Urinary bladder (tissue), 3 donors: ENCODE measurements at regions not wholly inside any gene's neighbourhood (a gene's known extent, or its start where the extent isn't known, plus 50 kb on each side); places are given as distances from the start of the nearest gene placed in this dataset.

ENCODE experiments used
- DNase-seq: peaks from one replicate; pipeline ENCODE4 v3.0.0-alpha.2; 2015; ENCODE audit errors: extremely low spot score
- H3K27ac ChIP-seq: one replicate; pipeline ENCODE4 v1.5.1; 2013; ENCODE audit warnings: low read depth, mild to moderate bottlenecking, moderate library complexity
- H3K36me3 ChIP-seq: one replicate; pipeline ENCODE4 v1.6.1; 2013; ENCODE audit warnings: mild to moderate bottlenecking, moderate library complexity; ENCODE audit not compliant: insufficient read depth
- H3K4me1 ChIP-seq: one replicate; pipeline ENCODE4 v1.6.1; 2013; ENCODE audit warnings: mild to moderate bottlenecking, moderate library complexity; ENCODE audit not compliant: insufficient read depth
- H3K4me3 ChIP-seq: one replicate; pipeline ENCODE4 v1.5.1; 2013; ENCODE audit warnings: low read depth, low read length
- WGBS: extraction: QIAGEN DNeasy Blood & Tissue Kit; methylation state at CpG from one replicate; pipeline ENCODE4 v1.1.7; 2013; 5-methylcytosine and 5-hydroxymethylcytosine counted together
- donor health status: healthy with polysubstance abuse.
- donor health status: healthy.

GRCh38 chr3:155001289-155002010 is 78.7 kb upstream of the MME start:
- WGBS, result 74% methylated on average over 7 of the region's 7 CpGs
- no peak for DNase-seq
- Histone ChIP-seq H3K27ac (no peak overlapping the region), H3K4me3 (no peak overlapping the region), H3K36me3 (no peaks in the 10 kb centered on the region), H3K4me1 (no peaks in the 10 kb centered on the region)

DNA sequence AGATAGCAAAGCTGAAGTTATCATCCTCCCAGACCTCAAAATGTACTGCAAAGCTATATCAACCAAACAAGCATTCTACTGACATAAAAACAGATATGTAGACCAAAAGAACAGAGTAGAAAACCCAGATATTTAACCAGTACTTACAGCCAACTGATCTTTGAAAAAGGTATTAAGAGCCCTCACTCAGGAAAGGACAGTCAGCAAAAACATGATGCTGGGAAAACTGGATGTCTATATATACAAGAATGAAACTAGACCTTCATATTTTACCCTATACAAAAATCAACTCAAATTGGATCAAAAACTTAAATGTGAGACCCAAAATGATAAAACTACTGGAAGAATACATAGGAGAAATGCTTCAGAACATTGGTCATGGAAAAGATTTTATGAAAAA is 87.5 kb upstream of the MME start:
- Histone ChIP-seq H3K4me1 (no peaks in the 10 kb centered on the region), H3K36me3 (no peaks in the 10 kb centered on the region), H3K27ac (no peak overlapping the region), H3K4me3 (no peak overlapping the region)
- no peak for DNase-seq

- no peak for DNase-seq
- Histone ChIP-seq H3K4me1 (no peaks in the 10 kb centered on the region), H3K4me3 (no peak overlapping the region), H3K27ac (no peak overlapping the region), H3K36me3 (no peaks in the 10 kb centered on the region)
Measured at GRCh38 chr3:154990543-154990942, 89.6 kb upstream of the MME start.

DNA sequence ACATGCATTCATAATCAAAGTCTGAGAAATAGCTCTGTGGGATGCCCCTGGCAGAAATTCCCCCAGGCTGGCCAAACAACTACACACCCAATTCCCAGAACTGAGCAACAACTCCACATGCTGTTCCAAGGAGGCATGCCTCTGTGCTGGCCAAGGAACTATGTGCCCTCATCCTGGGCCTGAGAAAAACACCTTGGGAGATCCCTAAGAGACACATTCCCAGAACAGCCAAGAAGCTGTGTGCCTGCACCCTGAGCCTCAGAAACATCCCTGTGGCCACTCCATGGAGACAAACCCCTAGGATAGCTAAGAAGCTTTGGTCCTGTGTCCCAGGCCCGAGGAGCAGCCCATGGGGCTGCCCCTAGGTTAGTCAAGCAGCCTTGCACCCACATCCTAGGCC is 92.3 kb upstream of the MME start:
- DNase-seq, result no peak
- Histone ChIP-seq H3K4me1 (no peaks in the 10 kb centered on the region), H3K4me3 (no peak overlapping the region), H3K27ac (no peak overlapping the region), H3K36me3 (no peaks in the 10 kb centered on the region)
- 80% methylated on average over 1 of the region's 1 CpG for WGBS

- WGBS, result 19% methylated on average over 1 of the region's 1 CpG
- no peak for DNase-seq
- Histone ChIP-seq H3K4me3 (no peak overlapping the region), H3K4me1 (no peaks in the 10 kb centered on the region), H3K27ac (no peak overlapping the region), H3K36me3 (no peaks in the 10 kb centered on the region)
Measured at GRCh38 chr3:154981664-154982063, 98.5 kb upstream of the MME start.

- H3K27ac ChIP-seq, result no peak overlapping the region
- no peaks in the 10 kb centered on the region for H3K4me1 ChIP-seq
- no peak for DNase-seq
- no peaks in the 10 kb centered on the region for H3K36me3 ChIP-seq
- H3K4me3 ChIP-seq, result no peak overlapping the region
Measured at GRCh38 chr3:154981201-154981600, 98.9 kb upstream of the MME start.

DNA sequence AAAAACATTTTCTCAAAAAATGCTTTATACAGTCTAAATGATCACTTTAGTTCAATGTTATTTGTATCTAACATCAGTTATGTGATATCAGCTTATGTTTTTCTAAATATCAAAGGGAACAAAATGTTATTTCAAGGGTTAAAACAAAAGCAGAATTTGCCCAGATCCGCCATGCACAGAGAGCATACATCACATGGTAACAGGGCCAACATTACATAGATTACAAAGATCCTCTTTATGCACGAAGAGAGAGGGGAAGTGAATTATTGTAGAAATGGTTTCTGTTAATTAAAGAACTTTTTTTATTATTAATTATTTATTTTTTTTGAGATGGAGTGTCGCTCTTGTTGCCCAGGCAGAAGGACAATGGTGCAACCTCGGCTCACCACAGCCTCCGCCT is 100.8 kb upstream of the MME start:
- H3K36me3 ChIP-seq, result no peaks in the 10 kb centered on the region
- DNase-seq, result no peak
- WGBS, result 89% methylated on average over 5 of the region's 5 CpGs
- no peak overlapping the region for H3K27ac ChIP-seq
- no peak overlapping the region for H3K4me3 ChIP-seq
- H3K4me1 ChIP-seq, result no peaks in the 10 kb centered on the region

DNA sequence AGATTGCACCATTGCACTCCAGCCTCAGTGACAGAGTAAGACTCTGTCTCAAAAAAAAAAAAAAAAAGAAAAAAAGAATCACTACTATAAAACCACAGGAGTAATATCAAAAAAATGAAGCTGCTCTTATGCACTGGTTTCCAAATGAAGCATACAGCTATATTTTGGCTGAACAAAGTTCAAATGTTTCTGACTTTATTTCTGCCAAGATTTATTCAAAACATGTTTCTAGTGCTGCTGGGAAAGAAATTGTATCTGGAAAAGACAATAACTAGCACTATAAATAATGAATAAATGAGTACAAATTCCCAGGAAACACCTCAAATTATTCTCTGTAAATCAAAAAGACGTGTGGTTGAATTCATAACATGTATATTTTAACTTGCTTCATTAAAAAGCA is 102.5 kb upstream of the MME start:
- DNase-seq, result no peak
- Histone ChIP-seq H3K4me3 (no peak overlapping the region), H3K36me3 (no peaks in the 10 kb centered on the region), H3K27ac (no peak overlapping the region), H3K4me1 (no peaks in the 10 kb centered on the region)
- WGBS, result 72% methylated on average over 1 of the region's 1 CpG

DNA sequence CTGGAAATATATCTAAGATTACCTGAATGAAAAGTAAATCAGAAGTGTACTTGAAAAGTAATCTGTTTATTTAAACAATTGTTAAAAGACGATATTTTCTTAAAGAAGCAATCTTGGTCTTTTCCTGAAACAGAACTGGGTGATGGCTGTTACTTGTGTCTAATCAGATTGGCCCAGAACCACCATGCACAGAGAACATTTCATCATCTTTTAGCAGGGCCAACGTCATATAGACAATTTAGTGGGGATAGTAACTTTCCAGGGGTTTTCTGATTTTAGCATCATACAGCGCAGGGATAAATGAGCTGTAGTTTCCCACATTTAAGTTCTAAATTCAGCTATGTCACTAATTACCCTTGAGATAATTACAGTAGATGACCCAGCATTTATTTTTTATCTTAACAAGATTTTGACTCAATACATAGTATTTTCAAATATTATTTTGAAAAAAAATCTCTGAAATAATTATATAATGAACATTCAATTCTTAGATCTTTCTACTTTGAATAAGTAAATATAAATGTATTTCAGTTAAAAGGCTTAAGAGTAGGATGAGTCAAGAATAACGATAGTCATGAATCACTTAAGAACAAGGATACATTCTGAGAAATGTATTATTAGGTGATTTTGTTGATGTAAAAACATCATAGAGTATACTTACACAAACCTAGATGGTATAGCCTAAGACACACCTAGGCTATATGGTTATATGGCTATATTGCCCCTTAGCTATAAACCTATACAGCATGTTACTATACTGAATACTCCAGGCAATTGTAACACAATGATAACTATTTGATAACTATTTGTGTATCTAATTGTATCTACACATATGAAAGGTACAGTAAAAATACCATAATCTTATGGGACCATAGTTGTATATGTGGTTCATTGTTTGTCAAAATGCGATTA is 103.8 kb upstream of the MME start:
- Histone ChIP-seq H3K27ac (no peak overlapping the region), H3K4me1 (no peaks in the 10 kb centered on the region), H3K4me3 (no peak overlapping the region), H3K36me3 (no peaks in the 10 kb centered on the region)
- WGBS, result 85% methylated on average over 5 of the region's 5 CpGs
- DNase-seq, result no peak

DNA sequence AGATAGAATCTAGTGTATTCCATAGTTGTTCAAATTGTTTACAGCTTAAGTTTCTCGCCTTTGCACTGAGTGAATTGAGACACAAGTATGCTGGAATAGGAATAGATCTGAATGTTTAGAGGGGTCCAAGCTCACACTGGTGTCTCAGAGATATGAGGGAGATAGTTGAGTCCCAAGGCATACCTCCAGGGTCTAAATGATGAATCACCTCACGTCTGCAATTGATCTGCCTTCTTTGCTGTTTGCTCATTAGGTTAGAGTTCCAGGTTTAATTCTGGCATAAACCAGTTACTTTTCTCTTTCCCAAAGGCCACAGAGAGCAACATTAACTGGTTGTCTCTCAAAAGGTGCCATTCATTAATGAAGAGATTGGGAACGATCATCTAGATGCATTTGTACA is 106.3 kb upstream of the MME start:
- no peak overlapping the region for H3K27ac ChIP-seq
- H3K4me3 ChIP-seq, result no peak overlapping the region
- no peak for DNase-seq
- no peaks in the 10 kb centered on the region for H3K4me1 ChIP-seq
- H3K36me3 ChIP-seq, result no peaks in the 10 kb centered on the region
- WGBS, result 92% methylated on average over 3 of the region's 3 CpGs

DNA sequence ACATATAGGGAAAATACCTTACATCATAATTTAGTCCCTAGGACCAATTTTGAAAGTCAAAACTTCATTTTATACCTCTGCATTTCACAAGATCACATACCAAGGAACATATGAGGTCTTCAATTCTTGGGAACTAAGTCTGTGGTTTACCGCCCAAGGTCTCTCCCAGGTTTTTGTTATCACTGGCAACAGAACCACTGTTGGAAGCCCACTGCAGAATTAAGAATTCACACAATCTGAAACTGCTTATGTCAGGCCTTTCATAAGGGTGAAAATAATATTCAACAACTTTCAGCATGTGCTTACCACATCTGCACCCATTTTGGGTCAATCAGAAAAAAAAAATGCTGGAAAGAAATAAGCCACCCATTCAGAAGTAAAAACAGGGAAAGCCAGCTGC is 107.2 kb upstream of the MME start:
- no peak for DNase-seq
- WGBS, result 96% methylated on average over 1 of the region's 1 CpG
- Histone ChIP-seq H3K36me3 (no peaks in the 10 kb centered on the region), H3K4me3 (no peak overlapping the region), H3K27ac (no peak overlapping the region), H3K4me1 (no peaks in the 10 kb centered on the region)

DNA sequence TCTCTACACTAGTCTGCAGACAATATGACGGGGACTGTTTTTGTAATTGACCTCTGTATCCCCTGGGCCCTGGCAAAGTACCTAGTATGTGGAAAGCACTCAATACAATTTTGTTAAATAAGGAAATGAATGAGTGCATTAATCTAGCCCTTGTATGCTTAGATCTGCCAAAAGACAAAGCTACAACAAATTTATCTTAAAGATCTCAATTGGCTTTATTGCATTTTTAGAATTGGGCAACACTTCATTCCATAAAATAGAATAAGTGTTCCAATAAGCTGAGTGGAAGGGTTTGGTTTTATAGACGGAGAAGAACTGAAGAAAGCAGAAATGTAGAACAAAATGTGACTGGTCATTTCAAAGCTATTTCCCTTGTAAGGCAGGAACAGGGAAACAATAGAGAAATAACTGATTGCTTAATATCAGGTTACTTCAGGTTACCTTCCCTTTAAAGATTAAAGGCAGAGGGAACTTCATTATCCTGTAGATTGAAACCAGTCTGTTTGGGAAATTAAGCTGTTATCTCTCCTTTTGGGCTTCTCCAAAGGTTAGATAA is 108.3 kb upstream of the MME start:
- Histone ChIP-seq H3K36me3 (no peaks in the 10 kb centered on the region), H3K4me1 (no peaks in the 10 kb centered on the region), H3K4me3 (no peak overlapping the region), H3K27ac (no peak overlapping the region)
- no peak for DNase-seq
- WGBS, result 47% methylated on average over 2 of the region's 2 CpGs

GRCh38 chr3:154971341-154971740 is 108.8 kb upstream of the MME start:
- no peaks in the 10 kb centered on the region for H3K36me3 ChIP-seq
- 70% methylated on average over 7 of the region's 7 CpGs for WGBS
- no peak overlapping the region for H3K4me3 ChIP-seq
- no peaks in the 10 kb centered on the region for H3K4me1 ChIP-seq
- DNase-seq, result no peak
- H3K27ac ChIP-seq, result no peak overlapping the region

DNA sequence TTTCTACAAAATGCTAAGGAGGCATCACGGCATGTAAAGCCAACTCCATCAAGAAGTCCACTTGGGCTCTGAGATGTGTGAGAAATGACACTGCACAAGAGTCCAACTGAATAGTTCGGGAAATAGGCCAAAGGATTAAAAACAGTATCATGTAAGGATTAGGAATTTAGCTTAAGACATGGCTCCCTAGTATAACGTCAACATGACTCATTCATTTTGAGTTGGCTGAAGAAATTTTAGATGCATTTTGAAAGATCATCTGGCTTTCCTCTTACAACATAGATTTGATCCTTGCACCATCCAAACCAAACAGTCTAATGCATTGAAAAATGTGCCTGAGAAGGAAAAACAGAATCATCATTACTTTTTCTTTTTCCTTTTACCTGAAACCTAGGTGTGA is 109.3 kb upstream of the MME start:
- no peak for DNase-seq
- Histone ChIP-seq H3K4me1 (no peaks in the 10 kb centered on the region), H3K4me3 (no peak overlapping the region), H3K27ac (no peak overlapping the region), H3K36me3 (no peaks in the 10 kb centered on the region)
- 54% methylated on average over 3 of the region's 3 CpGs for WGBS
